ENCODE measurements at regions not wholly inside any gene's neighbourhood (a gene's known extent, or its start where the extent isn't known, plus 50 kb on each side); places are given as distances from the start of the nearest gene placed in this dataset.
A peak's percentile ranks its signal among the peaks of the same experiment; 100 is the strongest.

- DNase-seq: no peak
Observed at GRCh38 chr7:94054130-94054529, 50.0 kb upstream of the BET1 start.

- no peak for DNase-seq
Observed at GRCh38 chr7:94055963-94056362, 51.8 kb upstream of the BET1 start.

- DNase-seq: no peak
Observed at GRCh38 chr7:94056796-94057207, 52.6 kb upstream of the BET1 start.

GRCh38 chr7:94057955-94058354 lies 53.8 kb upstream of the BET1 start:
- DNase-seq: no peak

- DNase-seq: peak; percentile 43
Observed at GRCh38 chr7:94059746-94060145, 55.6 kb upstream of the BET1 start.

GRCh38 chr7:94060752-94061151 lies 56.6 kb upstream of the BET1 start:
- peak; percentile 28 for DNase-seq

- DNase-seq: no peak
Observed at GRCh38 chr7:94061326-94061725, 57.2 kb upstream of the BET1 start.

GRCh38 chr7:94062372-94062771 lies 58.2 kb upstream of the BET1 start:
- DNase-seq: no peak

- peak; percentile 29 for DNase-seq
Observed at GRCh38 chr7:94064541-94065191, 60.5 kb upstream of the BET1 start.

GRCh38 chr7:94067047-94067446 lies 62.9 kb upstream of the BET1 start:
- no peak for DNase-seq

GRCh38 chr7:94067506-94067905 lies 63.4 kb upstream of the BET1 start:
- DNase-seq: no peak

GRCh38 chr7:94069162-94069739 lies 65.1 kb upstream of the BET1 start:
- no peak for DNase-seq

GRCh38 chr7:94080551-94080950 lies 76.4 kb upstream of the BET1 start:
- no peak for DNase-seq

- DNase-seq: no peak
Observed at GRCh38 chr7:94082126-94082525, 78.0 kb upstream of the BET1 start.

- DNase-seq: peak; percentile 78
Observed at GRCh38 chr7:94087664-94088352, 83.7 kb upstream of the BET1 start.

- no peak for DNase-seq
Observed at GRCh38 chr7:94088560-94088959, 84.4 kb upstream of the BET1 start.

GRCh38 chr7:94089806-94090205 lies 85.7 kb upstream of the BET1 start:
- DNase-seq: no peak

GRCh38 chr7:94092980-94093379 lies 88.8 kb upstream of the BET1 start:
- no peak for DNase-seq

- DNase-seq: no peak
Observed at GRCh38 chr7:94094298-94094697, 90.1 kb upstream of the BET1 start.

- DNase-seq: no peak
Observed at GRCh38 chr7:94095316-94096009, 91.3 kb upstream of the BET1 start.

- DNase-seq: no peak
Observed at GRCh38 chr7:94099679-94100078, 95.5 kb upstream of the BET1 start.

GRCh38 chr7:94100723-94101345 lies 96.7 kb upstream of the BET1 start:
- DNase-seq: no peak

- no peak for DNase-seq
Observed at GRCh38 chr7:94104301-94104700, 100.1 kb upstream of the BET1 start.

Data from activated CD4-positive, alpha-beta T cell treated with anti-CD3 and anti-CD28 coated beads, Interleukin-10, Interleukin-2, amounts not matched to agents 100 ng/mL and 50 ng/mL, durations not matched to agents 16 hours and 8 hours (primary cell).